Vagina (tissue), 2 donors: ENCODE measurements at regions not wholly inside any gene's neighbourhood (a gene's known extent, or its start where the extent isn't known, plus 50 kb on each side); places are given as distances from the start of the nearest gene placed in this dataset.

Experiments used
- POLR2A ChIP-seq, 2 donors: fragments of 450-650 bp; IDR thresholded peaks; one replicate each; pipeline ENCODE4 v1.6.1; 2017; ENCODE audit warnings: antibody characterized with exemption in 2 of 2, mild to moderate bottlenecking in 2 of 2, moderate library complexity in 2 of 2
- POLR2AphosphoS5 ChIP-seq, 2 donors: sonication (generic); formaldehyde crosslinking; IDR thresholded peaks; one replicate each; pipeline ENCODE4 v1.9.0; 2017; ENCODE audit warnings: antibody characterized with exemption in 2 of 2, mild to moderate bottlenecking in 2 of 2, low read depth in 1 of 2; ENCODE audit not compliant: insufficient read depth in 1 of 2
- TF ChIP-seq, protein P1 (sequence below), 3 experiments: fragments of 450-650 bp in 2 of 3; fragments of 200-600 bp in 1 of 3; sonication (generic) in 1 of 3; IDR thresholded peaks; one replicate each; pipeline ENCODE4 v1.5.1; 2017 to 2019; ENCODE audit warnings: antibody characterized with exemption in 3 of 3, mild to moderate bottlenecking in 2 of 3, moderate library complexity in 2 of 3

- TF ChIP-seq POLR2A (IDR thresholded peaks at IDR 0.05) = no peak
- TF ChIP-seq, protein P1, sequence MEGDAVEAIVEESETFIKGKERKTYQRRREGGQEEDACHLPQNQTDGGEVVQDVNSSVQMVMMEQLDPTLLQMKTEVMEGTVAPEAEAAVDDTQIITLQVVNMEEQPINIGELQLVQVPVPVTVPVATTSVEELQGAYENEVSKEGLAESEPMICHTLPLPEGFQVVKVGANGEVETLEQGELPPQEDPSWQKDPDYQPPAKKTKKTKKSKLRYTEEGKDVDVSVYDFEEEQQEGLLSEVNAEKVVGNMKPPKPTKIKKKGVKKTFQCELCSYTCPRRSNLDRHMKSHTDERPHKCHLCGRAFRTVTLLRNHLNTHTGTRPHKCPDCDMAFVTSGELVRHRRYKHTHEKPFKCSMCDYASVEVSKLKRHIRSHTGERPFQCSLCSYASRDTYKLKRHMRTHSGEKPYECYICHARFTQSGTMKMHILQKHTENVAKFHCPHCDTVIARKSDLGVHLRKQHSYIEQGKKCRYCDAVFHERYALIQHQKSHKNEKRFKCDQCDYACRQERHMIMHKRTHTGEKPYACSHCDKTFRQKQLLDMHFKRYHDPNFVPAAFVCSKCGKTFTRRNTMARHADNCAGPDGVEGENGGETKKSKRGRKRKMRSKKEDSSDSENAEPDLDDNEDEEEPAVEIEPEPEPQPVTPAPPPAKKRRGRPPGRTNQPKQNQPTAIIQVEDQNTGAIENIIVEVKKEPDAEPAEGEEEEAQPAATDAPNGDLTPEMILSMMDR (IDR thresholded peaks at IDR 0.05) = no peak
- TF ChIP-seq POLR2AphosphoS5 (IDR thresholded peaks at IDR 0.05; ENCODE audit: insufficient read depth in 1 of 2, low read depth in 1 of 2) = no peak
Observed at GRCh38 chr5:156147944-156148285, 179.0 kb upstream of the SGCD start.
